NCI-H2171 (cell line): ENCODE measurements at regions not wholly inside any gene's neighbourhood (a gene's known extent, or its start where the extent isn't known, plus 50 kb on each side); places are given as distances from the start of the nearest gene placed in this dataset.

Source experiments
- DNase-seq: peaks from one replicate; lab custom pipeline; 2025; lab: John Stamatoyannopoulos, UW

DNA sequence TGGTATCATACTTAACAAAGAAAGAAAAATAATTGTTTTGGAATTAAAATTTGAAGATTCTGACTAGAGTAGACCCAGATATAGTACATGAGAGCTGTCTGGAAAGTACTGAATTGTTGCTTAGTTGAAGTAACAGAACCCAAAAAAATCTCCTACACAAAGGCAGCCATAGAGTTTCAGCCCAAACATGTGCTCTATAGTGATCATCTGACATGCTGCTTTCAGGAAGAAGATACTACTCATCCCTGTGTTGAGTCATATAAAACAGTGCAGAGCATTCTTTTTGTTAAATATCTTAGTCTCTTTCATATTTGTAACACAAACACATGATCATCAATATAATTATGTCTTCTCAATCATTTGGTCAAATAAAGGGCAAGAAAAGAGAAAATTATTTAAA, 84.8 kb upstream of the PTPRM start:
- DNase-seq, result no peak

DNA sequence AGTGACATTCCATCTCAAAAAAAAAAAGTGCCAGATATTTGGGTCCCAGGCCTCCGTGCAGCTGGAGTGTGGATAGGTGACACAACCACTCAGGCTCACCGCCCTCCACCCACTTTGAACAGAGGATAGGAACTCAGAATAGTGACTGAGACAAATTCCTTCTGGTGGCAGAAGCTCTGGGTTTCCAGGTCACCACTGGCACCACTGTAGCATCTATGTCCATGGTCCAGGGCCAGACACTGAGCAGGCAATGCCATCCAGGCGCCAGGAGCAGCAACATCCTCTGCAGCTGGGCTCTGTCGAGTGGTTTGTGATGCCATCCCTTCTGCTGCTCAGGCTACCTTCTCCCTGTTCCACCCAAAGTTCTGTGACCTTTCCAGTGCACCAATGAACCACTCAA, 81.5 kb upstream of the PTPRM start:
- no peak for DNase-seq

DNA sequence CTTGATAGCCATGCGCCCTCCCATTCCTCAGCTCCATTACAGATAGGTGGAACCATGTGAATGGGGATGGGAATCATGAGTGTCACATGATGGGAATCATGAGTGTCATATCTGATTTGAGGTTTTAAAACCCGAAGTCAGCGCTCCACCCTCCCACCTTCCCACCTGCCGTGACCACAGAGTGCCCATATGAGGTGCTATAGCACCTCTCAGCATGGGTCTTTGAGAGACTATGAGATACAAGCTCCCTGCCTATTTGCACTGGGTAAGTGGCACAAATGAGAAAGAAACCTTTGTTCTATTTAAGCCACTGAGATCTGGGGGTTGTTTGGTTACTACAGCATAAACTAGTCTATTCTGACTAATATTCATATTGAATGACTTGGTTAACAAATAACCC, 78.5 kb upstream of the PTPRM start:
- no peak for DNase-seq

DNA sequence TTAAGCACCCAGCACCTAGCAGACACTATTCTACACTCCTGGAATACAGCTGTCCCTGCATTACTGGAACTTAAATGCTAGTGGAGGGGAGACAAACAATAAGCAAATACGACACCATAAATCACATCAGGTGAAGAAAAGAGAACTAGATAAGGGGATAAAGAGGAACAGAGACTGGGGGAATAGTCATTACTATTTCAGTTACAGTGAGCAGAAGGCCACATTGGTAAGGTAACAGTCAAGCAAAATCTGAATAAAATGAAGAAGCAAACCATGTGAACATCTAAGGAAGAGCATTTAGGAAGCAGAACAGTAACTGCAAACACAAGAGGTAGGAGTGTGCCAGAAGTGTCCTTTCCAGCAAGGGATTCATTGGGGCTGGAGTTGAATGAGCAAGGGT, 77.0 kb upstream of the PTPRM start:
- no peak for DNase-seq

DNA sequence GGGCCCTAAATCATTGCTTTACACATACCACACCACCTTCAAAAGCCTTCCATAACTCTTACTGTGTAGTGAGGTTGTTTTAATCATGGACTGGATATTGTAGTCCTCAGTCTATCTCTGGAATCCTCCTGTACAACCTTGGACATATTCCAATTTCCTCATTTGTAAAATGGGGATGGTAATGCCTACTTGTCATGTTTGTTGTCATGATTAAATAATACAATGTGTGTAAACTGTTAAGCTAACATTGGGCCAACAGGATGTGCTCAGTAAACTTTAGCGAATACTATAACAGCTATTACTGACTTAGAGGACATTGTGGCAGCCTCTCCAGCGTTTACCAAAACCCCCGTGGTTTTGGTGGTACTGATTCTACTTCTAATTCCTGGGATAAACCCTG, 74.7 kb upstream of the PTPRM start:
- no peak for DNase-seq

DNA sequence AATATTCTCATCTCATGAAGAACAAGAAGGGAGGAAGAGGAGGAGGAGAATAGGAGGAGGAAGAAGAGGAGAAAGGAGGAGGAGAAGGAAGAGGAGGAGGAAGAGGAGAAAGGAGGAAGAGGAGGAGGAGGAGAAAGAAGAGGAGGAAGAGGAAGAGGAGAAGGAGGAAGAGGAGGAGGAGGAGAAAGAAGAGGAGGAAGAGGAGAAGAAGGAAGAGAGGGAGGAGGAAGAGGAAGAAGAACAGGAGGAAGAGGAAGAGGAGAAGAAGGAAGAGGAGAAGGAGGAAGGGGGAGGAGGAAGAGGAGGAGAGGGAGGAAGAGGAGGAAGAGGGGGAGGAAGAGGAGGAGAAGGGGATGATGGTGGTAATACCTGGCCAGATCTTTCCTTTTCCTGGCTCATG, 70.0 kb upstream of the PTPRM start:
- DNase-seq, result no peak

DNA sequence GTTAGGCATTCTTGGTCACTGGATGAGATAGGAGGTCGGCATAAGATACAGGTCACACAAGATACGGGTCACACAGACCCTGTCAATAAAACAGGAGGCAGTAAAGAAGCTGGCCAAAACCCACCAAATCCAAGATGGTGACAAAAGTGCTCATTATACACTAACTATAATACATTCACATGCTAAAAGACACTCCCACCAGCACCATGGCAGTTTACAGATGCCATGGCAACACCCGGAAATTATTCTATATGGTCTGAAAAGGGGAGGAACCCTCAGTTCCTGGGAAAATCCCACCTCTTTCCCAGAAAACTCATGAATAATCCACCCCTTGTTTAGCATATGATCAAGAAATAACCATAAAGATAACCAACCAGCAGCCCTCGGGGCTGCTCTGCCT, 56.0 kb upstream of the PTPRM start:
- DNase-seq, result no peak

DNA sequence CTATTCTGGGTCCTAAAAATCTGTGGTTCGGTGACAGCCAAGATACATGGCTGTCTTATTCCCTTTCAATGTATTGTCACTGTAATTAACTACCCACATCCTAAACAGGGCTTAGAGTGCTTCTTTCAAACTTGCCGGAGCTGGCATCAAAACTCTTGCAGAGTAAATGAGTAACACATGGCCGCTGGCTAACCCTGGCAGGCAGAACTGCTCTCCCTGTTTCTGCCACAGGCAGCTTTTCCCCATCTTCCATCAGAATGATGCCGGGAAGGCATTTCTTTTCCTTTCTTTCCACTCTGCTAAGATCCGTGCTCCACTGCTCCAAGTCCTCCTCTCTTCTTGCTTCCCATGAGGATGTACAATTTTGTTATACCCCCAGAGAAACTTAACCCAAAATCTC, 54.8 kb upstream of the PTPRM start:
- DNase-seq, result no peak

DNA sequence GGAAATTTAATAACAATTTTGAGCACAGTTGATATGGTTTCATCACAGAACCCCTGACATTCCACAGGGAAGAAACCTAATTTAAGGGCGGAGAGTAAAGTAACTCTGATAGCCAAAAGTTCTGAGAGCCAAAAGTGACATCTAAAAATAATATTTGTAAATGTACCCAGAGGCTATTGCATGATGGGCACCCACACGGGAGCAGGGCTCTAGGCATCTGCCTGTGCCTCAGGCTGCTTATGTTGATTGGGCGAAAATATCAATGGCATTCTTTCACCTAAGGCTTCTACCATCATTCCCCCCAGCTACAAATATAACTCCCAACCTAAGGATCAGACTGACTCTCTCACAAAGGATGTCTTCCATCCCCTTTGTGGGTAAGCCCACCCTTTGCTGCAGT, 54.1 kb upstream of the PTPRM start:
- DNase-seq, result no peak

DNA sequence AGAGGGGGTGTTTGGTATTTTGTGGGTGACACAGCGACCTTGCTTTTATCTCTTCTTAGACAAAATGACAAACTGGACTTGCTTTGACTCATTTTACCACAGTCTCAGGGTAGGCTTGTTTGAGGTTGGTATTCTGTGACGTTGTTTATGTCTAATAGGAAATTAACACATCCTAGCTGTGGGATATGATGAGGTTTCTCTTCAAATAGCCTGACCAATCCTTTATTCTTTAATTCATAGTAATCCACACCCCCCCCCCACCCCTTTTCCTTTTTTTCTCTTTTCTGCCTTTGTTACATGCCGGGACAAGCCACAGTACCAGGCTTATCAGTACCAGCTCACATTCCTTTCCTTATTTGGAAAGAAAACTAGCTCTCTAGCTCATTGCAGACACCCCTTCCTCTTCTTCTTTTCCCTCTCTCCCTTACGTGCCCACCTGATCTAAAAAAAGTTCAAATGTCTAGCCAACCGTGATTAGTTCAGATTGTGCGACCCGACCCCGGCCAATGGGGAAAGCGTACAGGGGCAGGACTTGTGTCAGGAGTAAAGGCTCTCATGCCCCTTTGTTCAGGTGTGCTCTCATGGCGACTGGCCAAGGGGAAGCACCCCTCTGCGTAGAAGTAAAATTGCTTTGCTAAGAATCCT, 52.2 kb upstream of the PTPRM start:
- no peak for DNase-seq

DNA sequence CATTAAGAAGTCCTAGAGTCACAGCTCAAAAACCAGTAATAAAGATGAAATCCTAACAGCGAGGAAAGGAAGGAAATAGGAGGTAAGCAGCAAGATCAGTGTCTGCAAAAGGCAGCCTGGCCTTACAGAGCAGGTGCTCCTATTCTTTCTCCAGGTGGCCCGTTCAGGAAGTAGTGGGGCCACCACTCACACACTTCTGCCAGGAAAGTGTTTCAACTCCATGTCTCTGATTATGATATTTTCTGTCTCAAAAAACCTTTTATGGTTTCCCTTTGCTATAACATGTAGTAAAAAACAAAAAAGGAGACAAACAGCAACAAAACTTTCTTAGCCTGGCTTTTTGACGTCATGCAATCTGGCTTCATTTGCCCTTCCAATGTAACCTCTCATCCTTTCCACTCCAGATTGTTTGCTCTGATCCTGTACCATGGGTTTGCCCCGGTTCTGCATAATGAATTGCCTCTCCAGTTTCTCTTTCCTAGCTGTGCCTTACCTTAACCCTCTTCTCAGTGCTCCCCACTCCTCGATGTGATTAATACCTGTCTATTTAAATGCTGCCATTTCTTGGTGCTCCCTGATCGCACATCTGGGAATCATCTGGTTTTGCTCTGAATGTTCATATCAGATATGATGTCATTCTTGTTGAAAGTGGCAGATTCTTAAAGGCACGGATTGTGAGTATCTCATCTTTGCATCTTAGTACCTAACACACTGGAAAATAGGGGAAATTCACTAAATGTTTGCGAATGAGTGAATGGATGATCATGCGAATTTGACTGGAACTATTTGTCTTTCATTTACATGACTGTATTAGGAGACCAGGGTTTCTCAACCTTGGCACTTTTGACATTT, 50.6 kb upstream of the PTPRM start:
- DNase-seq, result no peak
